KOPT-K1 (cell line): ENCODE measurements at regions not wholly inside any gene's neighbourhood (a gene's known extent, or its start where the extent isn't known, plus 50 kb on each side); places are given as distances from the start of the nearest gene placed in this dataset.

ENCODE experiments used
- H3K27ac ChIP-seq: fragments of 200-600 bp; sonication (generic); 2 replicates; pipeline ENCODE4 v1.5.1; 2016; ENCODE audit warnings: antibody characterized with exemption, mild to moderate bottlenecking, low read depth, low read length; ENCODE audit not compliant: poor library complexity, severe bottlenecking
- H3K36me3 ChIP-seq: fragments of 200-600 bp; sonication (generic); 2 replicates; pipeline ENCODE4 v1.5.1; 2017; ENCODE audit warnings: antibody characterized with exemption, mild to moderate bottlenecking, low read length, moderate library complexity; ENCODE audit not compliant: insufficient read depth
- H3K9me3 ChIP-seq: fragments of 200-600 bp; sonication (generic); 2 replicates; pipeline ENCODE4 v1.5.1; 2017; ENCODE audit warnings: antibody characterized with exemption, low read length, mild to moderate bottlenecking; ENCODE audit not compliant: insufficient read depth, poor library complexity, severe bottlenecking

GRCh38 chr4:53788011-53788410 is 196.7 kb upstream of the LNX1 start:
- Histone ChIP-seq H3K9me3 (no peaks in the 10 kb centered on the region), H3K36me3 (no peaks in the 10 kb centered on the region), H3K27ac (no peak overlapping the region)

DNA sequence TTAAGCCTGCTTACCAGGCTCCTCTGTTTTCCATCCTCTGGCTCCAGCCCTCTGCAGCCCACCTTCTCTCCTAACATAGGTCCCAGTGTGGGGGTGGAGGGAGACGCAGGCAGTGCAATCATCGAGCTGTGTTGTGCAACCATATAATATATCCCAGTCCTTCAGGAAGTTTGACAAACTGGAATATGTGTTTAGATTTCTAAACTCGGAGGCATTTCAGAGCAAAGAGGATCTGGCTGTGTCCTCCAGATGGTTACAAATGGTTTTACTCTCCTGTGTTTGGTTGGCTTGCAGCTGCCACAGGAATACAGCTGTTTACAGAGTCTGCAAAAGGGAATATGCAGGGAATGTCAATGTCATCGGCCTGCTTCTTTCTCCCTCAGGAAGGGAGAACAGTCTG is 195.3 kb upstream of the LNX1 start:
- Histone ChIP-seq H3K36me3 (no peaks in the 10 kb centered on the region), H3K9me3 (no peaks in the 10 kb centered on the region), H3K27ac (no peak overlapping the region)

DNA sequence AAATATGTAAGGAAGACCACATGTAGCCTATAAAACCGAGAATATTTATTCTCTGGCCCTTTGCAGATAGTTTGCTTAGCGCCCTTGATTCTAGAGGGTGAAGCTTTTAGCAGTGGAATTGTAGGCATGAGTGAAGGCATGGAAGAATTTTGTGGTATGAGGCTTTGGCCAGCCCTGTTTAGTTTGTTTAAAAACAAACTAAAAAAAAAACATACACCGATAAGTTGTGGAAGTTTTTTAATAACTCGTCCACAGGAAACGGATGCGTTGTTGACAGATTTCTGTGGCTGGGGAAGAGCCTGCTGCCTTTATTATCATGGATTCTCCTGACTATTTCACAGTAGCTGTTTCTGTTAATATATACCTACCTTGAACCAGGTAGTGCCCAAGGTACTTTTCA is 194.7 kb upstream of the LNX1 start:
- no peaks in the 10 kb centered on the region for H3K36me3 ChIP-seq
- no peaks in the 10 kb centered on the region for H3K9me3 ChIP-seq
- no peak overlapping the region for H3K27ac ChIP-seq

- H3K27ac ChIP-seq = no peak overlapping the region
- no peaks in the 10 kb centered on the region for H3K9me3 ChIP-seq
- H3K36me3 ChIP-seq = no peaks in the 10 kb centered on the region
Measured at GRCh38 chr4:53784112-53784511, 192.8 kb upstream of the LNX1 start.

DNA sequence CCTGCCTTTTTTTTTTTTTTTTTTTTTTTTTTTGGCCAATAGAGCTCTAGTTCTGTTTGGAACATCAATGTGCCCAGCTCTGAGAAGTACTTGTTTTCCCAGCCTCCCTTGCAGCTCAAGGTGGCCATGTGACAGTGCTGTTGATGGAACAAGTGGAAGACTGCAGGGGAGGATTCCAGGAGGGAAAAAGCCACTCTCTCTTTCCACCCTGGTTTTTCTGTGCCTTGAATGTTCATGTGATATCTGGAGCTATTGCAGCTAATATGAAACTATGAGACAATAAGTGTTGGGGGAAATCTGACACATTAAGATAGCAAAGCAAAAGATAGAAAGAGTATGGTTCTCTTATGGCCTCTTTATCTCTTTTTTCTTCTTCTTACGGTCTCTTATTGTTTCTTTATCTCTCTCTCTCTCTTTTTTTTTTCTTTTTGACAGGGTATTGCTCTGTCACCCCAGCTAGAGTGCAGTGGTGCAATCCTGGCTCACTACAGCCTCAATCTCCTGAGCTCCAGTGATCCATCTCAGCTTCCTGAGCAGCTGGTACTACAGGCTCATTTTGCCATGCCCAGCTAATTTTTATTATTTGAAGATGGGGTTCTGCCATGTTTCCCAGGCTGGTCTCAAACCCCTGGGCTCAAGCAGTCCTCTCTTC is 192.0 kb upstream of the LNX1 start:
- Histone ChIP-seq H3K9me3 (no peaks in the 10 kb centered on the region), H3K27ac (no peak overlapping the region), H3K36me3 (no peaks in the 10 kb centered on the region)

DNA sequence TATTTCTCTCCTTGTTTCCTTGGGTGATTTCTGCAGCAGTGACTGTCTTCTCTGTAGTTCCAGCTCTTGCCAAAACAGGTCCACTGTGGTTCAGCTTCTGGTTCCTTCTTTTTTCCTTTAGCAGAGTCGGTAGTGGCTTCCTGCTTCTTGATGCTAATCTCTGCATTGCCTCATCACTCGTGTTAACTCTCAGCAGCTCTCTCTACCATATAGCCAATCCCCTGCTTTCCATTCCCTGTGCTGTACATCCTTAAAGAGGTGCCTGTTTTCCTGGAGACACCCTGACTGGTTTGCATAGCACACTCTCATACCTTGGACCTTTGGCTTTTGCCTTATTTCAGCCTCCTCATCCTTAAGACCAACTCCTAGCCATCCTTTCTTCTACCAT is 191.2 kb upstream of the LNX1 start:
- Histone ChIP-seq H3K36me3 (no peaks in the 10 kb centered on the region), H3K9me3 (no peaks in the 10 kb centered on the region), H3K27ac (no peak overlapping the region)

DNA sequence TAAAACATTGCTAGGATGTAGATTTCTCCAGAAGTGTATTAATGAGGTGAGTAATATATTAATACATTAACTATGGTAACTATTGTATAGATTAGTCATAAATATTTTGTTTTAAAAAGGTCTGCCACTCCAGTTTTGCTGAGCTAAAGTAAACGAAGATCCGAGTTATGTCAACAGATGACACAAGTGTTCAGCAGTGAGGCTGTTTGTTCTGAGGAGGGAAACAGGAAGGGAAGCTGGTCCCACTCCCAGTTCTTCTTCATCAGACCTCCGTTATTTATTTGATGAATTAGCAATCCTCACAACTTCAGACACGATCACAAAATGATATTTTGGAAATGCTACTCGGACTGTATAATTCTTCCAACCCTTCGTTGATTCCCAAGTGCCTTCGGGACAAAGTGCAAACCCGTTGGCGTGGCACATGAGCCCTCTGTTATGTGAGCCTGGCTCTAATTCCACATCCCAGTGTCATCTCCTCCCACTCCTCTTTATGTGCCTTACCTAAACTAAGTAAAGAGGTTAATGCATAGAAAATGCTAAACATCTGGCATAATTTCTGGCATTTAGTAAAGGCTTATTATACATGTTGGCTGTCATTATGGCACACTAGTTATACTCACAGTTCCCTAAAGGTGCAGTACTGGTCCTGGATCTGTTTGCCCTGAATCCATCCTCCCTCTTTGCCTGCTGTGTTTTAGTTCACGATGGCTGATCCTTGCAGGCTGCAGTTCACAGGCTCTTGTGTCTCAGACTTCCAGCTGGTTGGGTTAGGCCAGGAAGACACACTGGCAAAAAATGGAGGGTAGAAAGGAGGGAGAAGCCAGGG is 190.6 kb upstream of the LNX1 start:
- Histone ChIP-seq H3K9me3 (no peaks in the 10 kb centered on the region), H3K27ac (no peak overlapping the region), H3K36me3 (no peaks in the 10 kb centered on the region)

DNA sequence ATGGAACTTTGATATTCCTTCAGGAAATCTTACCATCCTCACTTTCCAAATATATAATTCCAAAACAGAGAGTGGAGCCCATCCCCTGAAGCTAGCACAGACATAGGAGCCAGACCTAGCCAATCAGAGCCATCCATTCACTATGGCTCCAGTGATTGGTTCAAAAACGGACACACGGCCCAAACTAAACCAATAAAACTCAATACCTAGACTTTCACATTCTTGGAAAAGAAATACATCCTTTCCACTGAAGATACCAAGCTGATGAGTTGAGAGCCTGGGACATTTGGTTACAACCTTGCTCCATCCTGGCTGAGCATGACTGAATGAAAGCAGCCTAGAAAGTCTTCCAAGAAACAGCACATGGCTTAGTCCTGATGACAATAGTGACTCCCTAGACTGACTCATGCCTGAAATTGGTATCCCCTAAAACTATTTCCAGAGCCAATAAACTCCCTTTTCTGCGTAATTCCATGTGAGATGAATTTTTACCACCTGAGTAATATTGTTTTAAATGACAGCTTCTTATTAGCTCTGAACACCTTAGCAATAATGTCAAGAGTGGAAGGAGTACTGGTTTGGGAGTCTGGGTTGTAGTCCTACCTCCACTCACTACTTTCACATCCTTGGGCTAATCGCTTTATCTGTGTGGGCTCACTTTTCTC is 189.6 kb upstream of the LNX1 start:
- Histone ChIP-seq H3K36me3 (no peaks in the 10 kb centered on the region), H3K27ac (no peak overlapping the region), H3K9me3 (no peaks in the 10 kb centered on the region)

GRCh38 chr4:53779025-53779424 is 187.7 kb upstream of the LNX1 start:
- H3K27ac ChIP-seq = no peak overlapping the region
- H3K36me3 ChIP-seq = no peaks in the 10 kb centered on the region
- no peaks in the 10 kb centered on the region for H3K9me3 ChIP-seq

- H3K9me3 ChIP-seq = no peaks in the 10 kb centered on the region
- H3K27ac ChIP-seq = no peak overlapping the region
- H3K36me3 ChIP-seq = no peaks in the 10 kb centered on the region
Measured at GRCh38 chr4:53778155-53778554, 186.9 kb upstream of the LNX1 start.

GRCh38 chr4:53777244-53777984 is 186.1 kb upstream of the LNX1 start:
- Histone ChIP-seq H3K9me3 (no peaks in the 10 kb centered on the region), H3K36me3 (no peaks in the 10 kb centered on the region), H3K27ac (no peak overlapping the region)

- Histone ChIP-seq H3K36me3 (no peaks in the 10 kb centered on the region), H3K9me3 (no peaks in the 10 kb centered on the region), H3K27ac (no peak overlapping the region)
Measured at GRCh38 chr4:53776141-53776540, 184.9 kb upstream of the LNX1 start.

GRCh38 chr4:53775381-53775780 is 184.1 kb upstream of the LNX1 start:
- Histone ChIP-seq H3K9me3 (no peaks in the 10 kb centered on the region), H3K27ac (no peak overlapping the region), H3K36me3 (no peaks in the 10 kb centered on the region)

GRCh38 chr4:53771326-53771725 is 180.0 kb upstream of the LNX1 start:
- Histone ChIP-seq H3K27ac (no peak overlapping the region), H3K9me3 (no peaks in the 10 kb centered on the region), H3K36me3 (no peaks in the 10 kb centered on the region)

DNA sequence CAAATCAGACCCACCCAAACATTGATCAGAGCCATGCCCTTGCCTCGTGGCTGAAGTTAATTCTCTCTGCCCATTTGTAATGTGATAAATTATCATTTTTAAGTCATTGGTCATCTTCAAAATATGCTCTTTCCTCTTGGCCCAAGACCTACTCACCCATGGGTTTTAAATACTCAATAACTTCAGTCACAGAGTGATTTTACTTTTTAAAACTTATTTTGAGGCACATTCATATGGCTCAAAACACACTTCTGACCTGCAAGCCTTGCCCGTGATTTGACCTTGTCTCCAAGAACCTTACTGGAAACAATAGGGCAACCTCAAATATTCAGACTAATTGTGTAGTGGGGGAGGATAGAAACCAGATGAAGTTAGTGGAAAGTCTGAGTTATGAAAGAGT is 176.2 kb upstream of the LNX1 start:
- Histone ChIP-seq H3K36me3 (no peaks in the 10 kb centered on the region), H3K27ac (no peak overlapping the region), H3K9me3 (no peaks in the 10 kb centered on the region)
